MM.1S (cell line): ENCODE measurements at regions not wholly inside any gene's neighbourhood (a gene's known extent, or its start where the extent isn't known, plus 50 kb on each side); places are given as distances from the start of the nearest gene placed in this dataset.

Experiments used
- CTCF ChIP-seq: fragments of 300-600 bp; sonication (generic); IDR thresholded peaks from 2 replicates; pipeline ENCODE4 v1.5.1; 2016; ENCODE audit warnings: antibody characterized with exemption, low read length, mixed read lengths
- EZH2 ChIP-seq: fragments of 300-600 bp; sonication (generic); optimal IDR thresholded peaks from 2 replicates; pipeline ENCODE3; 2017; ENCODE audit warnings: low read depth, mild to moderate bottlenecking, antibody characterized with exemption, low read length, mixed read lengths

GRCh38 chr5:165410476-165410875 is 1905.1 kb downstream of the MAT2B start:
- TF ChIP-seq CTCF (no peak), EZH2 (no peak)
